Aorta (tissue), 5 donors: ENCODE measurements at regions not wholly inside any gene's neighbourhood (a gene's known extent, or its start where the extent isn't known, plus 50 kb on each side); places are given as distances from the start of the nearest gene placed in this dataset.

Experiments used
- ATAC-seq: fragments of 200-7000 bp; cut with Tn5 transposase; one replicate; pipeline ENCODE4 v1.9.1; 2022; ENCODE audit warnings: moderate library complexity; ENCODE audit not compliant: low FRiP score
- DNase-seq, 2 donors: peaks; one replicate each; pipeline ENCODE4 v3.0.0-alpha.2; 2020
- H3K27ac ChIP-seq, 2 donors: one replicate each; pipeline ENCODE4 v1.5.1; 2013; ENCODE audit warnings: low read length in 2 of 2, mild to moderate bottlenecking in 2 of 2, moderate library complexity in 2 of 2, control low read depth in 1 of 2, inconsistent platforms in 1 of 2, low read depth in 1 of 2
- H3K27me3 ChIP-seq, 2 donors: one replicate each; pipeline ENCODE4 v1.6.1; 2013; ENCODE audit warnings: control low read depth in 1 of 2, low read length in 1 of 2, mild to moderate bottlenecking in 1 of 2, moderate library complexity in 1 of 2; ENCODE audit not compliant: insufficient read depth in 2 of 2, control insufficient read depth in 1 of 2
- H3K36me3 ChIP-seq, 2 donors: one replicate each; pipeline ENCODE4 v1.6.1; 2013; ENCODE audit warnings: control low read depth in 1 of 2, low read length in 1 of 2, mild to moderate bottlenecking in 1 of 2; ENCODE audit not compliant: insufficient read depth in 2 of 2, control insufficient read depth in 1 of 2
- H3K4me1 ChIP-seq, 2 donors: one replicate each; pipeline ENCODE4 v1.6.1; 2013; ENCODE audit warnings: low read length in 2 of 2, control low read depth in 1 of 2, mild to moderate bottlenecking in 1 of 2, moderate library complexity in 1 of 2; ENCODE audit not compliant: insufficient read depth in 2 of 2, control insufficient read depth in 1 of 2
- H3K4me3 ChIP-seq, 2 donors: one replicate each; pipeline ENCODE4 v1.5.1; 2013; ENCODE audit warnings: low read length in 2 of 2, control low read depth in 1 of 2, mild to moderate bottlenecking in 1 of 2
- H3K9me3 ChIP-seq: one replicate; pipeline ENCODE4 v1.6.1; 2013; ENCODE audit warnings: mild to moderate bottlenecking, low read length; ENCODE audit not compliant: control insufficient read depth
- WGBS, 2 donors: extraction: QIAGEN DNeasy Blood & Tissue Kit; methylation state at CpG; one replicate each; pipeline ENCODE4 v1.1.7; 2013; 5-methylcytosine and 5-hydroxymethylcytosine counted together
- intact Hi-C, 2 donors: fragments of 100-400 bp; cut with DNase I; formaldehyde crosslinking; loops; one replicate each; pipeline versions ENCODE4 v1.14.2 to v1.15.0; 2022
- donor health status: healthy with polysubstance abuse.
- donor health status: Bipolar disorder and iron deficiency.
- donor health status: DM: no; HTN: no; CAD: no.
- donor health status: DM: no; HTN: no; CAD: no.
- donor health status: DM: yes; HTN: yes; CAD: no.

DNA sequence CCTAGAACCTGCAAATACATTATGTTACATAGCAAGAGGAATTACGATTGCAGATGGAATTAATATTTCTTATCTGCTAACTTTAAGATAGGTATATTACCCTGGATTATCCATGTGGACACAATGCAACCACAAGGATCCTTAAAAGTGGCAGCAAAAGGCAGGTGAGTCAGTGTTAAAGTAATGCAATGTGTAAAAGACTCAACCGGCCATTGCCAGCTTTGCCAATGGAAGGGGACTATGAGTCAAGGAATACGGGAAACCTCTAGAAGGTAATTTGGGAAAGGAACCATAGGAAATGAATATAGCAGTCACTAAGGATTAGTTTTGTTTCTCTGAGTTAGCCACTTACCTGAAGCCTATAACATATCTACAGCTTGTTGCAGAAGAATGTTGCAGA, 692.1 kb upstream of the ZP4 start:
- Histone ChIP-seq H3K27ac (no peak overlapping the region), H3K9me3 (no peaks in the 10 kb centered on the region), H3K4me1 (no peaks in the 10 kb centered on the region), H3K36me3 (no peaks in the 10 kb centered on the region), H3K4me3 (no peak overlapping the region), H3K27me3 (no peaks in the 10 kb centered on the region)
- WGBS, 2 donors: 93% methylated on average over 3 of the region's 3 CpGs
- intact Hi-C loops: no loop called here
- DNase-seq (no peak), ATAC-seq (no peak)

DNA sequence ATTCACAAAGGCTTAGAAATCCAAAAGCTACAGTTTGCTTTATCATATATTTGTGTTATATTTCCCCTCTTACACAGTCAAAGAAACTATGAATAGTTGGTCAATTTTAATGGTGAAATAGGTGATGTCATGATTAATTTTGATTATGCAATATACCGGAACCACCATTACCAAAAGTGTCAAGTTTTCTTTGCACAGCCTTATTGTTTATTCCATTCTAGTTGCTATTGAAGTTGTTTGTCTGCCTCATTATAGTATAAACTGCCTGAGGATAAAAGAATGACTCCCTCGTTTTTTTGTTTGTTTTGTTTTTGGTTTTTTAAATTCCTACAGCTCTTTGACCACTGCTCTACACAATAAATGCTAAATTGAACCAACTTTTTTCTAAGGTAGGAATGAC, 690.6 kb upstream of the ZP4 start:
- no peak overlapping the region for H3K4me3 ChIP-seq
- H3K27ac ChIP-seq: no peak overlapping the region
- WGBS, 2 donors: 57 to 66% methylated on average over 2 of the region's 2 CpGs

DNA sequence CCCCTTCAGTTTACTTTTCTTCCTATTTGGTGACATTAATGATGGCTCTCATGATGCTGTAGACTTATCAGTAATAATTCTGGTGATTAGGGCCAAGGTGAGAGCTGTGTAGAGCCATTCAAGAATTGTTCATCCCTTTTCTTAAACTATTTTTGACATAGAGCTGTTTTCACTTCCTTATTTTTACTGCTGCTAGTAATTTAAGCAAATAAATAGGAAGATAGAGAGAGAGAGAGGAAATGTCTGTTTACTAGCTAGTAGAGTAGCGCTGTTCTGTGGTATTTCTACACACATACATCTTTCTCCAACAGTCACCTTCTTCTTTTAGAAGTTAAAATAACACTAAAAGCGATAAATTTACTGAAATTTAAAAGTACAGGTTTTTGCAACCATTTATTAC, 678.0 kb upstream of the ZP4 start:
- H3K4me1 ChIP-seq: no peaks in the 10 kb centered on the region
- no peaks in the 10 kb centered on the region for H3K27me3 ChIP-seq
- 59 to 73% methylated on average over 2 of the region's 2 CpGs for WGBS, 2 donors
- DNase-seq (no peak), ATAC-seq (no peak)
- H3K36me3 ChIP-seq: no peaks in the 10 kb centered on the region
- no peak overlapping the region for H3K27ac ChIP-seq
- intact Hi-C loops: no loop called here
- H3K9me3 ChIP-seq: no peaks in the 10 kb centered on the region
- no peak overlapping the region for H3K4me3 ChIP-seq

More for the DNA sequence above, 690.6 kb upstream of the ZP4 start:
- intact Hi-C loops: no loop called here
- ATAC-seq: no peak
- no peak for DNase-seq
- no peaks in the 10 kb centered on the region for H3K27me3 ChIP-seq
- no peaks in the 10 kb centered on the region for H3K9me3 ChIP-seq
- H3K36me3 ChIP-seq: no peaks in the 10 kb centered on the region
- no peaks in the 10 kb centered on the region for H3K4me1 ChIP-seq

DNA sequence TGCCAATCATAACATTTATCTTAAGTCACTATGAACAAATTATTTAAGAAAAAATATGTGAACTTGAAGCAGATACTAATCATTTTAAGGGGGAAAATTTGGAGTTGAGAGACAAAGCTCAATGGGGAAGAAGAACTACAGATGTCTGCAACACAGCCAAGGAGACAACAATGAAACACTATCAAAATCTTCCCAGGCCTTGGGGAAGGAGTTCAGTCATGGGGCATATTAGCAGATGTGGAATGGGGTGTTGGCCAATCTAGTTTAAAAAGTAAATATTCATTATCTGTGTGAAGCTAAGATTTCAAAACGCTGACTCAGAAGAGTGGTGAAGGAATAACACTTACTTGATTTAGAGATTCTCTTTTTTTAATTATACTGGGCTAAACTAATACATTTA, 671.6 kb upstream of the ZP4 start:
- H3K27me3 ChIP-seq: no peaks in the 10 kb centered on the region
- intact Hi-C loops: no loop called here
- H3K9me3 ChIP-seq: no peaks in the 10 kb centered on the region
- WGBS, 2 donors: 19 to 26% methylated on average over 1 of the region's 1 CpG
- no peaks in the 10 kb centered on the region for H3K36me3 ChIP-seq
- H3K4me3 ChIP-seq: no peak overlapping the region
- no peak for ATAC-seq
- DNase-seq: no peak
- H3K4me1 ChIP-seq: no peaks in the 10 kb centered on the region
- no peak overlapping the region for H3K27ac ChIP-seq

DNA sequence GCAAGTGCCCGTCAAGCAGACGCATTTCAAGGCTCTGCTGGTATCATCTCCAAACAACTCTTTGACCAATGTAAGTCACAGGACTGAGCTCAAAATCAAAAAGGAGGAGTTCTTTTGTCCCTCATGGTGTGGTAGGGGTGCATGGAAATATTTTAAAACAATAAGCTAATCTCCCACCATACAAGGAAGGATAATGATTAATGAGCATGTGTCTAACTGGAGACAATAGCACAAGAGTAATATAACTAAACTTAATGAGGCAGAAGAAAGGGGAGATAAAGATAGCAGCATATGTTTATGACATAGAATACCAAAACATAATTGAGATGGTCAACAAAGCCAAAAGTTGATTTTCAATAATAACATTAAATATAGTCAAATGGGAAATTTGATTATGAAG, 668.0 kb upstream of the ZP4 start:
- H3K4me1 ChIP-seq: no peaks in the 10 kb centered on the region
- H3K36me3 ChIP-seq: no peaks in the 10 kb centered on the region
- intact Hi-C loops: no loop called here
- ATAC-seq (no peak), DNase-seq (no peak)
- H3K27me3 ChIP-seq: no peaks in the 10 kb centered on the region
- no peaks in the 10 kb centered on the region for H3K9me3 ChIP-seq
- H3K4me3 ChIP-seq: no peak overlapping the region
- 96 to 100% methylated on average over 2 of the region's 2 CpGs for WGBS, 2 donors
- H3K27ac ChIP-seq: no peak overlapping the region

DNA sequence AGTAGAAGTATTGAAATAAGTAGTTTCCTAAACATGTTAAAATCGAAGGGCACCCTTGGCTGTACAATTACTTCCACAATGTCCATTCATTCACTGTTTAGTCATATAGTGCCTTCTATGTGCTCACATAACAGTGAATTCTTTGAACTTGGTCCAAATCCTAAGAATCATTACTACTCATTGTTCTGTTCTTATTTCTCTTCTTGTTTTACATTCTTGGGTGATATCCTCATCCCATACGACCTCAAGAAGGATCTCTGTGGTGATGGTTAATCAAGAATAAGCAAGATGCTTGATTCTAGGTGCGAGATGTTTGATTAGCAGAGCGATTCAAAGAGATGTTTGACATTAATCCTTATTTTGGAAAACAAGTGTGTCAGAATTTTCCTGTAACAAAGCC, 667.4 kb upstream of the ZP4 start:
- Histone ChIP-seq H3K27ac (no peak overlapping the region), H3K4me3 (no peak overlapping the region), H3K36me3 (no peaks in the 10 kb centered on the region), H3K27me3 (no peaks in the 10 kb centered on the region), H3K9me3 (no peaks in the 10 kb centered on the region), H3K4me1 (no peaks in the 10 kb centered on the region)
- WGBS, 2 donors: 67 to 84% methylated on average over 4 of the region's 4 CpGs
- intact Hi-C loops: no loop called here
- no peak for ATAC-seq
- DNase-seq: no peak

DNA sequence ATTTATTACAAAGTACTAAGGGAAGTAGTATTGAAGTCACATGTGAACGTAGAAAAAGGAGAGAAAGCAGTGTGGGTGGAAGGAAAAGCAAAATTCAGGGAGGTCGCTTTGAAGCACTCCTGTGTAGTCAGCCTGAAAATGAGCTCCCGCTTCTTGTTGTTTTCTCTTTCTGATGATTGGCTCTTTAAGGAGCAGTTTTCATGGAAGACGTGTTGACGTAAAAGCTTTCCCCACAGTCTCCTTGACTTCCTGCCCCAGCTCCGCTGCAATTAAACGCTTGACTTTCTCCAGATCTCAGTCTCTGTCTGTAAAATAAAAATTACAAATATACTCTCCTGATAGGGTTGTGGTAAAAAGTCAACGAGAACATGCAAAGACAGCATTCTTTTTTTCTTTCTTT, 661.5 kb upstream of the ZP4 start:
- Histone ChIP-seq H3K27me3 (no peaks in the 10 kb centered on the region), H3K4me3 (no peak overlapping the region), H3K4me1 (no peaks in the 10 kb centered on the region), H3K27ac (no peak overlapping the region), H3K36me3 (no peaks in the 10 kb centered on the region), H3K9me3 (peaks cover 1% of the 10 kb centered on the region)
- intact Hi-C loops: no loop called here
- WGBS, 2 donors: 32 to 36% methylated on average over 8 of the region's 8 CpGs
- ATAC-seq (no peak), DNase-seq (no peak)

DNA sequence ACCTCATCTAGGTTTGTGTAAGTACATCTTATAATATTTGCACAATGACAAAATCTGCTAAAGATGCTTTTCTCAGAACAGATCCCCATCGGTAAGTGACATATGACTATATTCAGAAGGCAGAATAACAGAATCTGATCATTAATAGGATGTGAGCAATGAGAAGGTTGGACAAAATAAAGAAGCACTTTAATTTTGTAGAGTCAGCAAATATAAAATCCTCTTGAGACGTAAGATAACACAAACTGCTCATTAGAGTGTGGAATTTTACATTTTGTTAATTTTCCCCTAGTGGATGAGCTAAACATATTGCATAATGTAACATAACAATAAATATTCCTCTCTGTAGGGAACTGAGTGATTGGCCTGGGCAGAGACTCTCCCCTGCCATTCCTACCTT, 658.4 kb upstream of the ZP4 start:
- DNase-seq: no peak
- WGBS, 2 donors: 71 to 73% methylated on average over 2 of the region's 2 CpGs
- no peaks in the 10 kb centered on the region for H3K36me3 ChIP-seq
- no peak overlapping the region for H3K27ac ChIP-seq
- intact Hi-C loops: no loop called here
- no peaks in the 10 kb centered on the region for H3K4me1 ChIP-seq
- no peak overlapping the region for H3K4me3 ChIP-seq
- H3K9me3 ChIP-seq: peaks cover 1% of the 10 kb centered on the region
- no peaks in the 10 kb centered on the region for H3K27me3 ChIP-seq
- ATAC-seq: no peak

DNA sequence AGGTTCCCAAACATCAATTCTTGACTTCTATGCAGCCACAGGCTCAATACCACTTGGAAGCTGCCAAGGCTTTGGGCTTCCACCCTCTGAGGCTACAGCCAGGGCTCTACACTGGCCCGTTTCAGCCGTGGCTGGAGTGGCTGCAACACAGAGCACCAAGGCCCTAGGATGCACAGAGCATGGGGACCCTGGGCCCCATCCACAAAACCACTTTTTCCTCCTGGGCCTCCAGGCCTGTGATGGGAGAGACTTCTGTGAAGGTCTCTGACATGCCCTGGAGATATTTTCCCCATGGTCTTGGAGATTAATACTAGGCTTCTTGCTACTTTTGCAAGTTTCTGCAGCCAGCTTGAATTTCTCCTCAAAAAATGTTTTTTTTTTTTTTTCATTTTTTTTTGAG, 655.4 kb upstream of the ZP4 start:
- intact Hi-C loops: no loop called here
- no peak overlapping the region for H3K27ac ChIP-seq
- no peaks in the 10 kb centered on the region for H3K4me1 ChIP-seq
- H3K9me3 ChIP-seq: peaks cover 1% of the 10 kb centered on the region
- ATAC-seq: no peak
- H3K36me3 ChIP-seq: no peaks in the 10 kb centered on the region
- WGBS, 2 donors: 63 to 69% methylated on average over 2 of the region's 2 CpGs
- no peaks in the 10 kb centered on the region for H3K27me3 ChIP-seq
- no peak overlapping the region for H3K4me3 ChIP-seq
- DNase-seq: no peak
